ENCODE measurements at regions not wholly inside any gene's neighbourhood (a gene's known extent, or its start where the extent isn't known, plus 50 kb on each side); places are given as distances from the start of the nearest gene placed in this dataset.

GRCh38 chr7:33821970-33822369, 83.4 kb upstream of the BMPER start:
- no peak for DNase-seq

- no peak for DNase-seq
These were observed 81.4 kb upstream of the BMPER start for GRCh38 chr7:33823913-33824312.

- no peak for DNase-seq
These were observed 80.4 kb upstream of the BMPER start for GRCh38 chr7:33824911-33825459.

- no peak for DNase-seq
These were observed 79.7 kb upstream of the BMPER start for GRCh38 chr7:33825644-33826043.

- DNase-seq = no peak
These were observed 75.8 kb upstream of the BMPER start for GRCh38 chr7:33829536-33829935.

GRCh38 chr7:33831389-33832141, 73.8 kb upstream of the BMPER start:
- DNase-seq = no peak

- DNase-seq = no peak
These were observed 73.0 kb upstream of the BMPER start for GRCh38 chr7:33832271-33832721.

- DNase-seq = no peak
These were observed 68.5 kb upstream of the BMPER start for GRCh38 chr7:33836797-33837355.

- no peak for DNase-seq
These were observed 67.9 kb upstream of the BMPER start for GRCh38 chr7:33837356-33837851.

GRCh38 chr7:33841031-33841430, 64.3 kb upstream of the BMPER start:
- DNase-seq = no peak

- DNase-seq = no peak
These were observed 63.6 kb upstream of the BMPER start for GRCh38 chr7:33841705-33842129.

GRCh38 chr7:33842150-33842549, 63.2 kb upstream of the BMPER start:
- no peak for DNase-seq

- no peak for DNase-seq
These were observed 59.3 kb upstream of the BMPER start for GRCh38 chr7:33845991-33846509.

GRCh38 chr7:33849004-33849403, 56.3 kb upstream of the BMPER start:
- DNase-seq = no peak

GRCh38 chr7:33849971-33850559, 55.3 kb upstream of the BMPER start:
- no peak for DNase-seq

GRCh38 chr7:33850768-33851167, 54.6 kb upstream of the BMPER start:
- DNase-seq = no peak

- no peak for DNase-seq
These were observed 52.5 kb upstream of the BMPER start for GRCh38 chr7:33852838-33853237.

- no peak for DNase-seq
These were observed 51.8 kb upstream of the BMPER start for GRCh38 chr7:33853361-33854062.

GRCh38 chr7:33854178-33854577, 51.2 kb upstream of the BMPER start:
- no peak for DNase-seq

- peak; percentile 30 for DNase-seq
These were observed 50.5 kb upstream of the BMPER start for GRCh38 chr7:33854801-33855350.

Data from MV-4-11 (cell line).